ENCODE measurements at regions not wholly inside any gene's neighbourhood (a gene's known extent, or its start where the extent isn't known, plus 50 kb on each side); places are given as distances from the start of the nearest gene placed in this dataset.

GRCh38 chr15:35723852-35724251, 177.9 kb upstream of the DPH6 start:
- no peaks in the 10 kb centered on the region for H3K27me3 ChIP-seq
- H3K27ac ChIP-seq = no peak overlapping the region
- no peaks in the 10 kb centered on the region for H3K36me3 ChIP-seq
- no peaks in the 10 kb centered on the region for H3K4me1 ChIP-seq
- H3K4me3 ChIP-seq = no peak overlapping the region
- WGBS, 2 donors = 91 to 97% methylated on average over 4 of the region's 4 CpGs
- H3K9me3 ChIP-seq = no peaks in the 10 kb centered on the region
- DNase-seq (ENCODE audit: low spot score in 2 of 2) = no peak
- TF ChIP-seq, protein P1, sequence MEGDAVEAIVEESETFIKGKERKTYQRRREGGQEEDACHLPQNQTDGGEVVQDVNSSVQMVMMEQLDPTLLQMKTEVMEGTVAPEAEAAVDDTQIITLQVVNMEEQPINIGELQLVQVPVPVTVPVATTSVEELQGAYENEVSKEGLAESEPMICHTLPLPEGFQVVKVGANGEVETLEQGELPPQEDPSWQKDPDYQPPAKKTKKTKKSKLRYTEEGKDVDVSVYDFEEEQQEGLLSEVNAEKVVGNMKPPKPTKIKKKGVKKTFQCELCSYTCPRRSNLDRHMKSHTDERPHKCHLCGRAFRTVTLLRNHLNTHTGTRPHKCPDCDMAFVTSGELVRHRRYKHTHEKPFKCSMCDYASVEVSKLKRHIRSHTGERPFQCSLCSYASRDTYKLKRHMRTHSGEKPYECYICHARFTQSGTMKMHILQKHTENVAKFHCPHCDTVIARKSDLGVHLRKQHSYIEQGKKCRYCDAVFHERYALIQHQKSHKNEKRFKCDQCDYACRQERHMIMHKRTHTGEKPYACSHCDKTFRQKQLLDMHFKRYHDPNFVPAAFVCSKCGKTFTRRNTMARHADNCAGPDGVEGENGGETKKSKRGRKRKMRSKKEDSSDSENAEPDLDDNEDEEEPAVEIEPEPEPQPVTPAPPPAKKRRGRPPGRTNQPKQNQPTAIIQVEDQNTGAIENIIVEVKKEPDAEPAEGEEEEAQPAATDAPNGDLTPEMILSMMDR (IDR thresholded peaks at IDR 0.05) = no peak
- no peak for TF ChIP-seq POLR2A (IDR thresholded peaks at IDR 0.05)
- no peak for TF ChIP-seq EP300 (IDR thresholded peaks at IDR 0.05)

DNA sequence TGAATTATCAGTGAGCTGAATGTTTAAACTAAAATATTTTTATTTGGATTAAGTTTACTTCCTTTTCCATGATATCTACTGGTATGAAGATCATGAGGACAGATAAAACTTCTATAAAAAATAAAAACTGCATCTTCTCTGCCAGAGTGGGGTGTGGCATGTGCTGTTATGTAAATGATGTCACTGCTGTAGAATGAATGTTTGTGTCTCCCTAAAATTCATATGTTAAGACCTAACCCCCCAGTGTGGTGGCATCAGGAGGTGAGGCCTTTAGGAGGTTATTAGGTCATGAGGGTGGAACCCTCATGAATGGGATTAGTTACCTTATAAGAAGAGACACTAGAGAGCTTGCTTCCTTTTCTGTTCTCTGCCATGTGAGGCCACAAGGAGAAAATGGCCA, 178.7 kb upstream of the DPH6 start:
- no peak overlapping the region for H3K4me3 ChIP-seq
- no peak for DNase-seq (ENCODE audit: low spot score in 2 of 2)

DNA sequence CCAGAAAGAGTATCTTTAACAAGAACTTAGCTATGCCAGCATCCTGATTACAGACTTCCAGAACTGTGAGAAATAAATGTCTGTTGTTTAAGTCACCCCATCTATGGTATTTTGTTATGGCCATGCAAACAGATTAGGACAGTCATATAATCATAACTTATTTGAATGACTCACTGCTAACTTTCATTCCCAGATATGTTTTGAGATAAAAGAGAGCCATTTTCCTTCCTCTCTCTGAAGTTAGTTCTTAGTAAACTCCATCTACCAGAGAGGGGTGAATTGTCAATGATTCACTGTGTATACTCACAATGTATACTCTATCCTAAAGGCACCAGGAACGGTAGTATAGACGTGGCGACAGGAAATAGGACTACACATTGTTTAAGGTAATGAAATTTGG, 179.4 kb upstream of the DPH6 start:
- Histone ChIP-seq H3K9me3 (no peaks in the 10 kb centered on the region), H3K27me3 (no peaks in the 10 kb centered on the region), H3K36me3 (no peaks in the 10 kb centered on the region), H3K4me1 (no peaks in the 10 kb centered on the region), H3K27ac (no peak overlapping the region), H3K4me3 (no peak overlapping the region)
- TF ChIP-seq EP300 (IDR thresholded peaks at IDR 0.05) (no peak), POLR2A (IDR thresholded peaks at IDR 0.05) (no peak)
- TF ChIP-seq, protein P1 (IDR thresholded peaks at IDR 0.05) = no peak
- WGBS, 2 donors = 66 to 76% methylated on average over 3 of the region's 3 CpGs
- no peak for DNase-seq (ENCODE audit: low spot score in 2 of 2)

More for the DNA sequence above, 178.7 kb upstream of the DPH6 start:
- H3K36me3 ChIP-seq = no peaks in the 10 kb centered on the region
- no peaks in the 10 kb centered on the region for H3K4me1 ChIP-seq
- H3K9me3 ChIP-seq = no peaks in the 10 kb centered on the region
- no peak overlapping the region for H3K27ac ChIP-seq
- no peaks in the 10 kb centered on the region for H3K27me3 ChIP-seq
- TF ChIP-seq POLR2A (IDR thresholded peaks at IDR 0.05) (no peak), EP300 (IDR thresholded peaks at IDR 0.05) (no peak)
- TF ChIP-seq, protein P1 (IDR thresholded peaks at IDR 0.05) = no peak

DNA sequence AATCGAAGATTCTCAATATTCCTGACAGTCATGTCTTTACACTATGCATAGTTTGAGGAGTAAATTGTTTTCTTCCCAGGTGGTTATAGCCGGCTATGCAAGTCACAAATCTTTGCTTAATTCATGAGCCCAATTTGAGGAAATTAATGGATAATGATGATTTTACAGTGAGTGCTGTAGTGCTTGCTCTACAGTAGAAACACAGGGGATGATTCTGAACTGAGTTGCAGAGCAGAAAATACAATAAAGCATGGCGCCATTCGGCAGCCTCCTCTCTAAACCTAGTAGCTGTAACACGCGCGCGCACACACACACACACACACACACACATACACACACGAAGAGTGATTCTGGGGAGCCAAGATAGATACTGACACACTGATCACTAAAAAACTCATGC, 181.7 kb upstream of the DPH6 start:
- no peak overlapping the region for H3K27ac ChIP-seq
- H3K36me3 ChIP-seq = no peaks in the 10 kb centered on the region
- H3K27me3 ChIP-seq = no peaks in the 10 kb centered on the region
- no peaks in the 10 kb centered on the region for H3K4me1 ChIP-seq
- TF ChIP-seq POLR2A (IDR thresholded peaks at IDR 0.05) (no peak), EP300 (IDR thresholded peaks at IDR 0.05) (no peak)
- TF ChIP-seq, protein P1 (IDR thresholded peaks at IDR 0.05) = no peak
- DNase-seq (ENCODE audit: low spot score in 2 of 2) = no peak
- H3K4me3 ChIP-seq = no peak overlapping the region
- WGBS, 2 donors = 73 to 94% methylated on average over 9 of the region's 9 CpGs
- H3K9me3 ChIP-seq = no peaks in the 10 kb centered on the region

GRCh38 chr15:35728219-35728940, 182.4 kb upstream of the DPH6 start:
- Histone ChIP-seq H3K27me3 (no peaks in the 10 kb centered on the region), H3K9me3 (no peaks in the 10 kb centered on the region), H3K36me3 (no peaks in the 10 kb centered on the region), H3K27ac (no peak overlapping the region), H3K4me1 (no peaks in the 10 kb centered on the region), H3K4me3 (no peak overlapping the region)
- WGBS, 2 donors = 79 to 80% methylated on average over 2 of the region's 2 CpGs
- TF ChIP-seq, protein P1 (IDR thresholded peaks at IDR 0.05) = no peak
- TF ChIP-seq EP300 (IDR thresholded peaks at IDR 0.05) (no peak), POLR2A (IDR thresholded peaks at IDR 0.05) (no peak)
- DNase-seq (ENCODE audit: low spot score in 2 of 2) = no peak

All from tibial nerve (tissue), 4 donors.